K562 (cell line): ENCODE measurements at regions not wholly inside any gene's neighbourhood (a gene's known extent, or its start where the extent isn't known, plus 50 kb on each side); places are given as distances from the start of the nearest gene placed in this dataset.

Experiments
- ATAC-seq: fragments of 200-7000 bp; cut with Tn5 transposase; 3 replicates; pipeline ENCODE4 v1.9.1; 2020; ENCODE audit warnings: moderate library complexity
- BruUV-seq: library from RNA; stranded (reverse); fragments of 400-500 nt; replicated peaks from 2 replicates; lab custom pipeline; 2021; lab: Mats Ljungman, UMichigan
- CTCF ChIA-PET: fragments of 300-600 bp; formaldehyde crosslinking; extraction: SDS; loops from one replicate; lab custom pipeline; 2021; ENCODE audit warnings: low intra/inter-chr PET ratio; lab: Yijun Ruan, JAX
- POLR2A ChIA-PET: fragments of 300-600, 350-650 bp; sonication (Branson Sonifier 250); formaldehyde crosslinking; extraction: SDS; loops from one replicate; lab custom pipeline; 2021; ENCODE audit warnings: antibody characterized with exemption, inconsistent platforms; lab: Yijun Ruan, JAX
- DNase-seq, 4 experiments: peaks; one replicate each; pipeline versions ENCODE4 v3.0.0 to v3.0.0-alpha.2; 2011 to 2018; ENCODE audit warnings: low spot score in 3 of 4, mixed read lengths in 3 of 4; ENCODE audit errors: extremely low read depth in 1 of 4
- FAIRE-seq: peaks from 2 replicates; lab custom pipeline; 2011; peaks lifted over from hg19 to GRCh38; lab: Jason Lieb, UNC
- H2AFZ ChIP-seq: 2 replicates; pipeline ENCODE4 v1.6.0; 2011; ENCODE audit warnings: low read depth, low read length, control low read depth, inconsistent platforms
- H3K27ac ChIP-seq: fragments of 200-600 bp; 3 replicates; pipeline ENCODE4 v1.8.0; 2011; ENCODE audit warnings: low read depth, mild to moderate bottlenecking, control low read depth, inconsistent platforms, low read length, moderate library complexity, mixed read lengths; ENCODE audit errors: extremely low read depth
- H3K27me3 ChIP-seq, 2 experiments: fragments of 300-600 bp in 1 of 2; 2 replicates in 1 of 2; 3 replicates in 1 of 2; pipeline versions ENCODE4 v1.6.0 to v1.8.0; 2011; ENCODE audit warnings: inconsistent platforms in 2 of 2, low read length in 2 of 2, mild to moderate bottlenecking in 1 of 2, mixed read lengths in 1 of 2, moderate library complexity in 1 of 2; ENCODE audit not compliant: control insufficient read depth in 2 of 2, insufficient read depth in 2 of 2
- H3K36me3 ChIP-seq: fragments of 300-600 bp; 3 replicates; pipeline ENCODE4 v1.8.0; 2011; ENCODE audit warnings: mild to moderate bottlenecking, low read length, inconsistent platforms; ENCODE audit not compliant: control insufficient read depth, insufficient read depth
- H3K4me1 ChIP-seq, 2 experiments: fragments of 200-600 bp in 1 of 2; replicated peaks in 1 of 2; 2 replicates in 1 of 2; 3 replicates in 1 of 2; pipeline versions ENCODE4 v1.5.1 to v1.8.0; 2011; ENCODE audit warnings: inconsistent platforms in 2 of 2, low read length in 2 of 2, mild to moderate bottlenecking in 1 of 2, mixed read lengths in 1 of 2, moderate library complexity in 1 of 2; ENCODE audit not compliant: control insufficient read depth in 2 of 2, insufficient read depth in 2 of 2
- H3K4me2 ChIP-seq: 2 replicates; pipeline ENCODE4 v1.6.1; 2011; ENCODE audit warnings: low read length, control low read depth, inconsistent platforms, mixed read lengths; ENCODE audit not compliant: insufficient read depth
- H3K4me3 ChIP-seq: fragments of 200-600 bp; sonication (generic), shearing (Covaris generic); 2 replicates; pipeline ENCODE4 v1.5.1; 2016; ENCODE audit warnings: control low read depth, inconsistent platforms
- H3K79me2 ChIP-seq: fragments of 200-600 bp; 3 replicates; pipeline ENCODE4 v1.8.0; 2011; ENCODE audit warnings: low read length, inconsistent platforms; ENCODE audit not compliant: control insufficient read depth, insufficient read depth
- H3K9ac ChIP-seq, 2 experiments: 2 replicates each; pipeline versions ENCODE4 v1.6.0 to v1.6.1; 2011; ENCODE audit warnings: low read depth in 2 of 2, low read length in 2 of 2, control low read depth in 1 of 2, inconsistent platforms in 1 of 2, mild to moderate bottlenecking in 1 of 2, mixed read lengths in 1 of 2; ENCODE audit not compliant: insufficient read depth in 1 of 2
- H3K9me1 ChIP-seq: one replicate; pipeline ENCODE4 v1.6.0; 2011; ENCODE audit warnings: inconsistent platforms, mild to moderate bottlenecking, low read length, moderate library complexity; ENCODE audit not compliant: control insufficient read depth, insufficient read depth
- H3K9me3 ChIP-seq: replicated peaks from 2 replicates; pipeline ENCODE4 v1.5.1; 2011; ENCODE audit warnings: low read depth, low read length, inconsistent platforms; ENCODE audit not compliant: control insufficient read depth, insufficient read depth
- H4K20me1 ChIP-seq: replicated peaks from 2 replicates; pipeline ENCODE4 v1.6.1; 2011; ENCODE audit warnings: low read length, inconsistent platforms, mixed read lengths; ENCODE audit not compliant: control insufficient read depth, insufficient read depth
- CEBPB ChIP-seq: fragments of 450-650 bp; IDR thresholded peaks from 2 replicates; pipeline ENCODE4 v1.6.1; 2016; ENCODE audit warnings: missing genetic modification characterization, missing compliant biosample characterization
- GTF3C2 ChIP-seq: IDR thresholded peaks from 3 replicates; pipeline ENCODE4 v1.6.1; 2011; ENCODE audit warnings: borderline replicate concordance, mild to moderate bottlenecking, moderate library complexity; ENCODE audit not compliant: insufficient read length; ENCODE audit errors: extremely low read depth
- RFX5 ChIP-seq: IDR thresholded peaks from 2 replicates; pipeline ENCODE4 v1.6.1; 2011; ENCODE audit warnings: low read depth, mild to moderate bottlenecking, improper control_type of control experiment, low read length
- TAF1 ChIP-seq: IDR thresholded peaks from 2 replicates; pipeline ENCODE4 v1.6.1; 2011; ENCODE audit warnings: mild to moderate bottlenecking, low read length, moderate library complexity; ENCODE audit not compliant: insufficient read depth, control insufficient read depth, severe bottlenecking; ENCODE audit errors: extremely low read depth
- WGBS: fragments of 100-300 bp; shearing (Covaris generic); methylation state at CpG from one replicate; pipeline ENCODE4 v1.1.6; 2016; ENCODE audit warnings: low coverage, mixed read lengths; ENCODE audit not compliant: insufficient coverage; ENCODE audit errors: missing lambda C conversion rate; 5-methylcytosine and 5-hydroxymethylcytosine counted together
- in situ Hi-C: fragments of 300-500 bp; cut with MboI; formaldehyde crosslinking; loops from 4 replicates; pipeline ENCODE4 v1.15.0; 2018; ENCODE audit warnings: inconsistent platforms, mixed read lengths
- intact Hi-C: fragments of 100-400 bp; cut with micrococcal nuclease; formaldehyde crosslinking; loops from 2 replicates; pipeline ENCODE4 v1.14.2; 2022
- TF ChIP-seq, protein P1 (sequence below): sonication (generic); formaldehyde crosslinking; IDR thresholded peaks from 2 replicates; pipeline ENCODE4 v1.9.0; 2022; ENCODE audit warnings: mild to moderate bottlenecking, missing genetic modification reagents

DNA sequence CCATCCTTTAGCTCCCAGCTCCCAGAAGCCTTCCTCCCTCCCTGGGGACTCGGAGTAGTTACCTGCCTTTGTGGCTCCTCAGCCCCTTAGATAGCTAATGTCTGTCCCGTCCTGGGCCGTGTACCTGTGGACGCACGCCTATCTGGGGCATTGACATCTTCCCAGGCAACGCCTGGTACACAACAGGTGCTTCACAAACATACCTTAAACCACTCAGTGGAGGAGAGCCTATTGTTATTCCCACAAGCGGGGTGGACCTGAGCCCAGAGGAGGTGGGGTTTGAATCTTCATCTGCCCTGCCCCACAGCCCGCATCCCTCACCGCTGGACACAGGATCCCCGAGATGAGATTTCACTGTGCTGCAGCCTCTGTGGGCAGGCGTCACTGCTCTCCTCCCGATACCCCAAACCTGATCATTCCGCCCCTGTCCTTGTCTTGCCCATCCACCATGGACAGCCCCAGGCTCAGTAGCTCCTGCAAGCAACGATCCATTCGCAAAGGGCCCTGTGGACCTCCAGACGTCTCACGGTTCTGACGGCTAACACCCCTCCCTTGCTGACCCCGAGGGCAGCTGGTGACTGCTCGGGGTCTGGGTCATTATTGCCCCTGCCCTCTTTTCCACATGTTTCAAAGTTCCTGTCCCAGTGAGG lies 73.8 kb upstream of the SHISAL1 start:
- FAIRE-seq (no peak), DNase-seq (no peak), ATAC-seq (no peak)
- Histone ChIP-seq H3K9me3 (no peaks in the 10 kb centered on the region), H3K79me2 (no peaks in the 10 kb centered on the region), H3K4me3 (no peak overlapping the region), H4K20me1 (no peaks in the 10 kb centered on the region), H3K27me3 (peaks cover 0 to 37% of the 10 kb centered on the region in 2 experiments; a peak in 2 of 5 replicates), H3K4me1 (no peaks in the 10 kb centered on the region), H3K27ac (no peak overlapping the region), H3K9me1 (no peaks in the 10 kb centered on the region), H3K36me3 (no peaks in the 10 kb centered on the region), H3K9ac (no peak overlapping the region), H2AFZ (no peak overlapping the region), H3K4me2 (no peak overlapping the region)
- ChIA-PET CTCF (no interaction called here), POLR2A (interaction anchor here (1.1 kb wide), 1 partner anchor 15 kb away, joined by 4 read pairs; no protein-coding TSS in a partner anchor)
- 0% methylated on average over 18 of the region's 20 CpGs for WGBS
- TF ChIP-seq CEBPB (tag): no peak
- no peak for TF ChIP-seq RFX5
- no peak for TF ChIP-seq TAF1
- TF ChIP-seq, protein P1, sequence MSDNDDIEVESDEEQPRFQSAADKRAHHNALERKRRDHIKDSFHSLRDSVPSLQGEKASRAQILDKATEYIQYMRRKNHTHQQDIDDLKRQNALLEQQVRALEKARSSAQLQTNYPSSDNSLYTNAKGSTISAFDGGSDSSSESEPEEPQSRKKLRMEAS (CRISPR knock-in tag): no peak
- TF ChIP-seq GTF3C2: no peak
- no TSS peak for BruUV-seq
- intact Hi-C loops (no loop called here), in situ Hi-C loops (no loop called here)
